Kidney epithelial cell (primary cell): ENCODE measurements at regions not wholly inside any gene's neighbourhood (a gene's known extent, or its start where the extent isn't known, plus 50 kb on each side); places are given as distances from the start of the nearest gene placed in this dataset.

Experiments
- DNase-seq: peaks from one replicate; pipeline ENCODE4 v3.0.0-alpha.2; 2010; ENCODE audit warnings: low read depth
- H3K27me3 ChIP-seq: 2 replicates; pipeline ENCODE4 v1.6.0; 2011; ENCODE audit warnings: low read length; ENCODE audit not compliant: control insufficient read depth, insufficient read depth
- H3K36me3 ChIP-seq: 2 replicates; pipeline ENCODE4 v1.5.1; 2011; ENCODE audit warnings: low read length; ENCODE audit not compliant: control insufficient read depth, insufficient read depth
- H3K4me3 ChIP-seq: 2 replicates; pipeline ENCODE4 v1.5.1; 2011; ENCODE audit warnings: low read depth, mild to moderate bottlenecking, control low read depth, low read length
- TF ChIP-seq, protein P1 (sequence below): IDR thresholded peaks from 2 replicates; pipeline ENCODE4 v1.5.1; 2011; ENCODE audit warnings: mild to moderate bottlenecking, moderate library complexity, low read length, control low read depth, inconsistent platforms; ENCODE audit not compliant: insufficient read depth, poor library complexity, severe bottlenecking

- TF ChIP-seq, protein P1, sequence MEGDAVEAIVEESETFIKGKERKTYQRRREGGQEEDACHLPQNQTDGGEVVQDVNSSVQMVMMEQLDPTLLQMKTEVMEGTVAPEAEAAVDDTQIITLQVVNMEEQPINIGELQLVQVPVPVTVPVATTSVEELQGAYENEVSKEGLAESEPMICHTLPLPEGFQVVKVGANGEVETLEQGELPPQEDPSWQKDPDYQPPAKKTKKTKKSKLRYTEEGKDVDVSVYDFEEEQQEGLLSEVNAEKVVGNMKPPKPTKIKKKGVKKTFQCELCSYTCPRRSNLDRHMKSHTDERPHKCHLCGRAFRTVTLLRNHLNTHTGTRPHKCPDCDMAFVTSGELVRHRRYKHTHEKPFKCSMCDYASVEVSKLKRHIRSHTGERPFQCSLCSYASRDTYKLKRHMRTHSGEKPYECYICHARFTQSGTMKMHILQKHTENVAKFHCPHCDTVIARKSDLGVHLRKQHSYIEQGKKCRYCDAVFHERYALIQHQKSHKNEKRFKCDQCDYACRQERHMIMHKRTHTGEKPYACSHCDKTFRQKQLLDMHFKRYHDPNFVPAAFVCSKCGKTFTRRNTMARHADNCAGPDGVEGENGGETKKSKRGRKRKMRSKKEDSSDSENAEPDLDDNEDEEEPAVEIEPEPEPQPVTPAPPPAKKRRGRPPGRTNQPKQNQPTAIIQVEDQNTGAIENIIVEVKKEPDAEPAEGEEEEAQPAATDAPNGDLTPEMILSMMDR, result no peak
Measured at GRCh38 chr3:106276755-106277612, 408.2 kb upstream of the CBLB start.

DNA sequence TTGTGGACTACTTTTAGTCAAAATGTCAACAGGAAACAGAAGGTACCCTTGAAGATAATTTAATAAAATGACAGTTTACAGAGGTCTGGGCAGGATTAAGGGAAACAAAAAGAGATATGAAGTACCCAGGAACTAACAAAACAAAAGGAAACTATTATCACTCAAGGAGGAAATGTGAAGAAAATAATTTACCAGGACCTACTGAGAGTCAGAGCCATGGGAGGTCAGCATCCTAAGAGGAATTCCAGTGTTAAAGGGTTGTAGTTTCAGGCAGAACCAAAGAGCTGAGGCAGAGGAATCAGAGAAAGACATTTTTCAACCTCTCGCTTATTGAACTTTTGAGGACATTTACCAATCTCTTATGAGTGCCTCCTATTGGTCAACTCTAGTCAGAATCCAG lies 408.9 kb upstream of the CBLB start:
- Histone ChIP-seq H3K36me3 (no peaks in the 10 kb centered on the region), H3K27me3 (no peaks in the 10 kb centered on the region), H3K4me3 (no peak overlapping the region)
- TF ChIP-seq, protein P1, result no peak
- no peak for DNase-seq

More at GRCh38 chr3:106276755-106277612, 408.2 kb upstream of the CBLB start:
- DNase-seq, result no peak
- H3K36me3 ChIP-seq, result no peaks in the 10 kb centered on the region
- H3K4me3 ChIP-seq, result no peak overlapping the region
- no peaks in the 10 kb centered on the region for H3K27me3 ChIP-seq

DNA sequence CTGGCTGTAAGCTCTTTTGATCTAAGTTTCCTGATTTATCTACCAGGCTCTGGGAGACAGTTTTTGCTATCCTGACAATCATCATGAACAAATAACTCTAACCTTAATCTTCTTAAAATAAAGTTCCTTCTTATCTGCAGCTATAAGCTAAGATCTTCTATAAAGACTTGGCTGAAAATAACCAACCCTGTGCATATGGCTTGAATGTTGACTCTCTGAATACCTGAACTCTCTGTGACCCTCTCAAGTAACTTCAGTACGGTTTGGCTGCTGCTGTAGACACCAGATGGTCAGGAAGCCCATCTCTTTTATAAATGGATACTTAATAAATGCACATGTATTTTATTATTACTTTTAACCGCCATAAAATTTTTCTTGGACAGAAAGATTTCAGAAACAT lies 412.4 kb upstream of the CBLB start:
- TF ChIP-seq, protein P1, result no peak
- H3K36me3 ChIP-seq, result no peaks in the 10 kb centered on the region
- no peak for DNase-seq
- H3K27me3 ChIP-seq, result no peaks in the 10 kb centered on the region
- H3K4me3 ChIP-seq, result no peak overlapping the region

GRCh38 chr3:106282943-106283342 lies 414.1 kb upstream of the CBLB start:
- no peak for DNase-seq
- TF ChIP-seq, protein P1, result no peak
- Histone ChIP-seq H3K36me3 (no peaks in the 10 kb centered on the region), H3K4me3 (no peak overlapping the region), H3K27me3 (no peaks in the 10 kb centered on the region)

DNA sequence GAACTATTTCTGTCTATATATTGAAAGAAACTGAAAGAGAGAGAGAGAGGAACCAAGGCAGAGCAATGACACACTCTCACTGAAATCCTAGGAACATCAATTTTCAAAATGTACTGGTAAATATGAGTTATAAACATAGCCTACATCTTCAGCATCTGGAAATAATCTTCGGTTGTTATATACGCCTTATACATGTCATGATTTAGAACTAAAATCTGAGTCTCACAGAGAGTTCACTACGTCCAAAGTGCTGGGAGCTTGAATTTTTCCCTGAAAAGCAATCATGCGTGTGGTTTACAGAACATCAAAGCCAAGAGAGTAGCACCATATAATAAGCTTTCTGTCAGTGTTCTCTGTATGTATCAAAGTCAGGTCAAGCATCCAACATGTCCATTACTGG lies 420.0 kb upstream of the CBLB start:
- Histone ChIP-seq H3K36me3 (no peaks in the 10 kb centered on the region), H3K27me3 (no peaks in the 10 kb centered on the region), H3K4me3 (no peak overlapping the region)
- TF ChIP-seq, protein P1, result no peak
- no peak for DNase-seq
